B cell (primary cell): ENCODE measurements at regions not wholly inside any gene's neighbourhood (a gene's known extent, or its start where the extent isn't known, plus 50 kb on each side); places are given as distances from the start of the nearest gene placed in this dataset.

Experiments used
- EZH2 ChIP-seq: IDR thresholded peaks from 2 replicates; pipeline ENCODE4 v1.6.1; 2012; ENCODE audit warnings: borderline replicate concordance, low read depth, mild to moderate bottlenecking, moderate library complexity, low read length; ENCODE audit not compliant: insufficient read depth, poor library complexity, severe bottlenecking
- TF ChIP-seq, protein P1 (sequence below): fragments of 200-600 bp; IDR thresholded peaks from one replicate; pipeline ENCODE4 v1.8.0; 2022; ENCODE audit warnings: antibody characterized with exemption, mild to moderate bottlenecking

DNA sequence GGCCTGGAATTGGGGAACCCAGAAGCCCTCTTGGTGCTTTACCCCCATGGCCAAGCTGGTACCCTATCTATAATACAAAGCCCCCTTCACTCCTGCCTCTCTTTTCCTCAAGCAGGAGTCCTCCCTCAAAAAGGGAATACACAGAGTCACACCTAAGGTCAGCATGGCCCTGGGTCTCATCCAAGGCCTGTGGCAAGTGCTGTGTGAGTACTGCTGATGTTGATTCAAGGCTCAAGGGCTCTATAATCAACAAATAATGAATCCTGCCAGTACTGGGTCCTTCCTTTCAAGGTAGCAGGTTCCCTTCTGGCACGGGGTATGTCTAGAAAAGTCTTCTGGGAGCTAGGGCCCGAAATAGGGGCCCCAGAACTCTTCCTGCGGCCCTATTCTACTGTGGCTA is 187.3 kb downstream of the CYB561 start:
- TF ChIP-seq, protein P1, sequence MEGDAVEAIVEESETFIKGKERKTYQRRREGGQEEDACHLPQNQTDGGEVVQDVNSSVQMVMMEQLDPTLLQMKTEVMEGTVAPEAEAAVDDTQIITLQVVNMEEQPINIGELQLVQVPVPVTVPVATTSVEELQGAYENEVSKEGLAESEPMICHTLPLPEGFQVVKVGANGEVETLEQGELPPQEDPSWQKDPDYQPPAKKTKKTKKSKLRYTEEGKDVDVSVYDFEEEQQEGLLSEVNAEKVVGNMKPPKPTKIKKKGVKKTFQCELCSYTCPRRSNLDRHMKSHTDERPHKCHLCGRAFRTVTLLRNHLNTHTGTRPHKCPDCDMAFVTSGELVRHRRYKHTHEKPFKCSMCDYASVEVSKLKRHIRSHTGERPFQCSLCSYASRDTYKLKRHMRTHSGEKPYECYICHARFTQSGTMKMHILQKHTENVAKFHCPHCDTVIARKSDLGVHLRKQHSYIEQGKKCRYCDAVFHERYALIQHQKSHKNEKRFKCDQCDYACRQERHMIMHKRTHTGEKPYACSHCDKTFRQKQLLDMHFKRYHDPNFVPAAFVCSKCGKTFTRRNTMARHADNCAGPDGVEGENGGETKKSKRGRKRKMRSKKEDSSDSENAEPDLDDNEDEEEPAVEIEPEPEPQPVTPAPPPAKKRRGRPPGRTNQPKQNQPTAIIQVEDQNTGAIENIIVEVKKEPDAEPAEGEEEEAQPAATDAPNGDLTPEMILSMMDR = no peak
- no peak for TF ChIP-seq EZH2
